Chondrocyte (in vitro differentiated cells): ENCODE measurements at regions not wholly inside any gene's neighbourhood (a gene's known extent, or its start where the extent isn't known, plus 50 kb on each side); places are given as distances from the start of the nearest gene placed in this dataset.

Experiments
- DNase-seq: peaks from one replicate; pipeline ENCODE4 v3.0.0; 2021; ENCODE audit warnings: mixed read lengths, low spot score
- H3K27ac Mint-ChIP-seq: one replicate; pipeline ENCODE4 v1.8.0; 2021; ENCODE audit warnings: mild to moderate bottlenecking, moderate library complexity, mixed read lengths; ENCODE audit not compliant: unreplicated experiment
- H3K27me3 Mint-ChIP-seq: 2 replicates; pipeline ENCODE4 v1.8.0; 2021; ENCODE audit warnings: low read depth, mixed read lengths
- H3K36me3 Mint-ChIP-seq: 2 replicates; pipeline ENCODE4 v1.8.0; 2021; ENCODE audit warnings: low read depth, mixed read lengths
- H3K4me1 Mint-ChIP-seq: 2 replicates; pipeline ENCODE4 v1.8.0; 2021; ENCODE audit warnings: low read depth, mild to moderate bottlenecking, mixed read lengths
- H3K4me3 Mint-ChIP-seq: one replicate; pipeline ENCODE4 v1.8.0; 2021; ENCODE audit warnings: mild to moderate bottlenecking, moderate library complexity, mixed read lengths; ENCODE audit not compliant: unreplicated experiment
- H3K9me3 Mint-ChIP-seq: 2 replicates; pipeline ENCODE4 v1.8.0; 2021; ENCODE audit warnings: low read depth, mixed read lengths
- TF ChIP-seq, protein P1 (sequence below): fragments of 200-600 bp; sonication (generic); IDR thresholded peaks from 2 replicates; pipeline ENCODE4 v1.5.0; 2021; ENCODE audit warnings: antibody characterized with exemption, mild to moderate bottlenecking, moderate library complexity

DNA sequence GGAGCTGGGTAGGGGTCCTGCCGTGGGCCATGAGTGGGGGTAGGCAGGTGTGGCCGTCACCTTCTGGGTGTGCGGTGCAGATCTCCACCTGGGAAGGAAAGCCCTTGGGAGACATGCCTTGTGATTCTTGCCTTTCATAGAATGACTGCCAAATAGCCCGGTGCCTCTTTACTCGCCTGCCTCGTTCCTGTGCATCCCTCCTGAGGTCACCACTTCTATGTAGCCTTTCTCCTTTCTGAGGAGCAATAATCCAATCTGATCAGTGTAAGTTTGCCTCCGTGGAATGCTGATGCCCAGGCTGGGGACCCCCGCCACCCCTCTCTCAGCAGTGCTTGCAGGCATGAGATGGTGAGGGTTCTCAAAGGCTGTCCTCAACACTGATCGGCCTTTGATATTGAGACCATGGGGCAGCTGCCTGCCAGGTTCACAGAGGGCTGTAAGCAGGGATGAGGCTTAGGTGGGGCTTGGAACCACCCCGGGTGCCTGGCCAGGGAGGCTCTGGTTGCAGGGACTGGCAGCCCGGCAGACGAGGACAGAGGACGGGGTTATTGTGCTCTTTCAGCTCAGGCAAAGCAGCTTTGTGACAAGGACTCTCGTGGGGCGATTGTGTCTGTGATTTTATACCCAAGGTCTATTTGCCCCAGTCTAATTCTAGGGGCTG is 86.1 kb upstream of the WNT7B start:
- no peaks in the 10 kb centered on the region for H3K4me1 Mint-ChIP-seq
- peaks cover 3% of the 10 kb centered on the region for H3K27me3 Mint-ChIP-seq
- no peak overlapping the region for H3K4me3 Mint-ChIP-seq
- H3K27ac Mint-ChIP-seq, result no peak overlapping the region
- peak; percentile 63 for DNase-seq
- no peaks in the 10 kb centered on the region for H3K36me3 Mint-ChIP-seq
- TF ChIP-seq, protein P1, sequence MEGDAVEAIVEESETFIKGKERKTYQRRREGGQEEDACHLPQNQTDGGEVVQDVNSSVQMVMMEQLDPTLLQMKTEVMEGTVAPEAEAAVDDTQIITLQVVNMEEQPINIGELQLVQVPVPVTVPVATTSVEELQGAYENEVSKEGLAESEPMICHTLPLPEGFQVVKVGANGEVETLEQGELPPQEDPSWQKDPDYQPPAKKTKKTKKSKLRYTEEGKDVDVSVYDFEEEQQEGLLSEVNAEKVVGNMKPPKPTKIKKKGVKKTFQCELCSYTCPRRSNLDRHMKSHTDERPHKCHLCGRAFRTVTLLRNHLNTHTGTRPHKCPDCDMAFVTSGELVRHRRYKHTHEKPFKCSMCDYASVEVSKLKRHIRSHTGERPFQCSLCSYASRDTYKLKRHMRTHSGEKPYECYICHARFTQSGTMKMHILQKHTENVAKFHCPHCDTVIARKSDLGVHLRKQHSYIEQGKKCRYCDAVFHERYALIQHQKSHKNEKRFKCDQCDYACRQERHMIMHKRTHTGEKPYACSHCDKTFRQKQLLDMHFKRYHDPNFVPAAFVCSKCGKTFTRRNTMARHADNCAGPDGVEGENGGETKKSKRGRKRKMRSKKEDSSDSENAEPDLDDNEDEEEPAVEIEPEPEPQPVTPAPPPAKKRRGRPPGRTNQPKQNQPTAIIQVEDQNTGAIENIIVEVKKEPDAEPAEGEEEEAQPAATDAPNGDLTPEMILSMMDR, result no peak
- no peaks in the 10 kb centered on the region for H3K9me3 Mint-ChIP-seq

DNA sequence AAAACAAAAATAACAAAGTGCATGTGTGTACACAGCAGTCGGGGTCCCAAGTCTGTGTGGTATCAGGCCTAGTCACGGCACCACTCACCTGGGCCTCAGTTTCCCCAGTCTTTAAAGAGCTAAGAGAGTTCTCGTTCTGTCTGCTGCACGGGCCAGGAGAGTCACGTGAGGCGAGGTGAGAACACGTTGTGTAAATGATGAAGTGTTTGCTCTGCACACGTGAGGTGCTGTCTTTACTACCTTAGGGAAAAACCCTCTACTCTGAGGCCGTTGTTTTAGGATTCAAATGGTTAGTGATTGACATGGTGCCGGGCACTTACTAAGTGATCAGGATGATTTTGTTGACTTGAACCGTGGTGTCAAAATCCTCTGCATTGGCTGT is 86.5 kb upstream of the PPARA start:
- Mint-ChIP-seq H3K9me3 (no peaks in the 10 kb centered on the region), H3K27me3 (peaks cover 3% of the 10 kb centered on the region), H3K4me3 (no peak overlapping the region), H3K36me3 (no peaks in the 10 kb centered on the region), H3K4me1 (peaks cover 4% of the 10 kb centered on the region), H3K27ac (no peak overlapping the region)
- peak; percentile 61 for DNase-seq
- TF ChIP-seq, protein P1, result no peak

DNA sequence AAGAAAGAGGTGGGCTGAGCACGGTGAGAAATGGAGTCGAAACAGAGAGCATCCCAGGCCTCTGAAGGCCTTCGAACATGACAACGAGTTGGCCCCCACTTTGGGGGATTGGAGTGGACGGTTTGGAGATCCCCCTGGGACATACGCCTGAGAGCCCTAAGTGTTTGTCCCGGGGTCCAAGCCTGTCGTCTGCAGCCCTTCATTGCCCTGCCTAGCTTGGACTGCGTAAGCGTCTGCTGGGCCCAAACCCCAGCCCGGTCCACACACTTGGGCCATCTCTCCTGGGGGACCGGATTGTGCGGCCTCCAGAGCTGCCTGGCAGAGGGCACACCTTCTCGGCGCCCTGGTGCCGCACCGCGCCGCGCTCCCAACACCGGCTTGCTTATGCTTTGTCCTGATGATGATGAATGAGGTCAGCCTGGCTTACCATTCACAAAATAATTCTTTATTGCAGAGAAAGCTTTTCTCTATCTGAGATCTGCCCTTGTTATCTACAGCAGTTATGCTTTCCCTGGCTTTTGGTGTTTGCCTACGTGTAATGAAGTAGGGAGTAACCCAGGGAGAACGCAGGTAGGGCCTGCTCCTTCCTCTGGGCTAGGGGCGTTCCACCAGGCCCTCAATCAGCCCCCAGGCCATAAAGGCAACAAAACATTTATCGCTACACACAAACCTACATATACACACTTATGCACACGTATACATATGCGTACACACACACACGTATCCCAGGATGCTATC is 85.9 kb upstream of the PPARA start:
- Mint-ChIP-seq H3K36me3 (no peaks in the 10 kb centered on the region), H3K27me3 (peaks cover 3% of the 10 kb centered on the region), H3K9me3 (no peaks in the 10 kb centered on the region), H3K4me1 (peaks cover 9% of the 10 kb centered on the region), H3K27ac (no peak overlapping the region), H3K4me3 (no peak overlapping the region)
- DNase-seq, result peak; percentile 65
- TF ChIP-seq, protein P1, result no peak

DNA sequence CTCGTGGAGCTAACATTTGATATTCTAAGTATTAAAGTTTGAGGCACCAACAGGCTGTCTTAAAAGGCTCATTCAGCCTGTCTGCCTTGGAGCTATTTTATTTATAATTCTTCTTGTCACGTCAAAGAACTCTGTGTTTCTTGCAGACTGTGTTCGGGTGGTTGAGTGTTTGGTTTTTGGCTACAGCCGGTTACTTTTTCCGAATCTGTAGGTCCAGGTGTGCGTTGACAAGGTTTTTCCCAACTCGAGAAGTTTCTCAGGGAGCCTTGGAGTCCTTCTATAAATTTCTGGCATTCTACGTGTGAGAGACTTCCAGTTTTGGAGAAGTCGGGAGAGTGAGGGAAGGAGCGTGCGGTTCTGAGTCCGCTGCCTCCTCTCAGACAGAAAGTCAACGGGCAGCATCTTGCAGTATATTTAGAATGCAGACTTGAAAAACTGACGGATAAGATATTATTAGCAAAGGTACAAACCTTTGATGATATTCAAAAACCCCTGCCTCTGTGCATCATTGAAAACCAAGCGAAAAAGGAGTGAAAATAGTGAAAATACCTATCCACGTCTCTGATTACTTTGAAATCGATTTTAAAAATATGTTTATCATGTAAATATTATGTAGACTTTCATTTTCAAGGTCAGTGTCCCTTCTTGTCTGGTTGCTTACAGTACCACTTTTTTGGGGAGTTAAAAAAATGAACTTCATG is 85.2 kb upstream of the PPARA start:
- Mint-ChIP-seq H3K4me3 (no peak overlapping the region), H3K27ac (no peak overlapping the region), H3K4me1 (peaks cover 14% of the 10 kb centered on the region), H3K27me3 (peaks cover 3% of the 10 kb centered on the region), H3K9me3 (no peaks in the 10 kb centered on the region), H3K36me3 (no peaks in the 10 kb centered on the region)
- TF ChIP-seq, protein P1, result no peak
- no peak for DNase-seq

DNA sequence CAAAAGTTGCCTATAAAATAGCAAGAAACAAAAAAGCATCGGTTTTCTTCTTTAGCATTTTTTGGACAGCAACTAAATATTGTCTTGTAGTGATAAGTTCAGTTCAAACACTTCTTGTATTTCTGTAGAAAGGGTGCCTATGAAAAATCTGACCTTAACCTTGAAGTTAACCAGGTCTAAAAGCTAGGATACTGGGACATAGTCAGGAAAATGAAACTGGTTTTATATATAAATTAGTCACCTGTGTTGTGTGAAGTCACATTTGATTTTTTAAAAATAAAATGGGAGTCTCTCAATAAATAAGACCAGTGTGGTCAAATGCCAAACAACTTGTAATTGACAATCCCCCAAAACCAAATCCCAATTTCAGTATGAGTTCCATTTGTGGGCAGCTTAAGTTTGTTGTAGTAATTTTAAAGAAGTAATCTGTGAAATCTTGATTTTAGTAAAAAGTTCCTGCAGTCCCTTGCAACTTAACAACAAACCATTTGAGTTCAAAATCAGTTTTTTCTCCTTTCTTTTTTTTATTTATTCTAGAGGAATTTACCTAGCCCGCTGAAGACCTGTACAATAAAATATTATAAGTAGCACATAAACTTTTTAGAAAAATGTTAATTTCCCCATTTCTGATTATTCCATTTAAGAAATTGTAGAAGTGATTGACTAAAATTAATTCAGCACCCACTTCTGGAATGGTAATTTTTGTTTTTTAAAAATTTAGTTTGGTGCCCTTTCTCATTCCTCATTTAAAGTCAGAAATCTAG is 84.5 kb upstream of the PPARA start:
- TF ChIP-seq, protein P1, result no peak
- Mint-ChIP-seq H3K4me1 (peaks cover 14% of the 10 kb centered on the region), H3K27me3 (peaks cover 3% of the 10 kb centered on the region), H3K36me3 (no peaks in the 10 kb centered on the region), H3K27ac (no peak overlapping the region), H3K9me3 (no peaks in the 10 kb centered on the region), H3K4me3 (no peak overlapping the region)
- no peak for DNase-seq
